ENCODE measurements at regions not wholly inside any gene's neighbourhood (a gene's known extent, or its start where the extent isn't known, plus 50 kb on each side); places are given as distances from the start of the nearest gene placed in this dataset.

- no peak for DNase-seq
Measured at GRCh38 chr11:134521452-134522289, 109.6 kb upstream of the B3GAT1 start.

GRCh38 chr11:134521001-134521400 is 109.0 kb upstream of the B3GAT1 start:
- DNase-seq, result no peak

- no peak for DNase-seq
Measured at GRCh38 chr11:134519788-134520187, 107.7 kb upstream of the B3GAT1 start.

GRCh38 chr11:134519390-134519750 is 107.3 kb upstream of the B3GAT1 start:
- DNase-seq, result no peak

DNA sequence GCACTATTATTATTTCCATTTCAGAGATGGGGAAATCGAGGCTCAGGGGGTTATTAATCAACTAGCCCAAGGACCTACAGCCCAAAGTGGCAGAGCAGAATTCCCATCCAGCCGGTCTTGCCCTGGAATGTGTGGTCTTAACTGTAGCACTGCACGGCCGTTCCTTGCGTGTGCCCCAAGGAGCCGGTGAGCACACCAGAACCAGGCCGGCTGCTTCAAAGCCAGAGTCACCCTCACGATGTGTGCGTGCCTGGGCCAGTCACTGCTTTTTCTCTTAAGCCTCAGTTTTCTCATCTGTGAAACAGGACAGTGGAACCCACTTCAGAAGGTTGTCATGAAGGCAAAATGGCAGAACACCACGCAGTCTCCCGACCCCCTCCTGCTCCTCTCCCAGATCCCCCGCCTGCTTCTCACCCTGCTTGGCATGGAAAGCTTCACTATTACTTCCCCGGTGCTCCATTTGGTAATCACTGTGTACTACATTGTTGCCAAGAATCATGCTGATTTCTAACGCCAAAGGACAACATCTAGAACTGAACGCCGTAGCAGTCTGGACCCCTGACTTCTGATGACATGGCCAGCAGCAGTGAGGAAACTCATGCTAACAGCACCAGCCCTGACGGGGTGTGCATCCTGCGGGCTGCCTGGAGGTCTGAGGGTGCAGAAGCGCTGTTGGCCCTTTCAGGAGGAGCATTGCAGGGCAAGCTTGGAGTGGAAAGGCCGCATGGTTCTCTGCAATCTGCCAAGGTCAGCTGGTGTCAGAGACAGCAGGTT is 106.8 kb upstream of the B3GAT1 start:
- DNase-seq, result no peak

- DNase-seq, result peak; percentile 51
Measured at GRCh38 chr11:134517621-134518293, 105.7 kb upstream of the B3GAT1 start.

- DNase-seq, result no peak
Measured at GRCh38 chr11:134517115-134517514, 105.1 kb upstream of the B3GAT1 start.

- DNase-seq, result peak; percentile 70
Measured at GRCh38 chr11:134516529-134516928, 104.5 kb upstream of the B3GAT1 start.

DNA sequence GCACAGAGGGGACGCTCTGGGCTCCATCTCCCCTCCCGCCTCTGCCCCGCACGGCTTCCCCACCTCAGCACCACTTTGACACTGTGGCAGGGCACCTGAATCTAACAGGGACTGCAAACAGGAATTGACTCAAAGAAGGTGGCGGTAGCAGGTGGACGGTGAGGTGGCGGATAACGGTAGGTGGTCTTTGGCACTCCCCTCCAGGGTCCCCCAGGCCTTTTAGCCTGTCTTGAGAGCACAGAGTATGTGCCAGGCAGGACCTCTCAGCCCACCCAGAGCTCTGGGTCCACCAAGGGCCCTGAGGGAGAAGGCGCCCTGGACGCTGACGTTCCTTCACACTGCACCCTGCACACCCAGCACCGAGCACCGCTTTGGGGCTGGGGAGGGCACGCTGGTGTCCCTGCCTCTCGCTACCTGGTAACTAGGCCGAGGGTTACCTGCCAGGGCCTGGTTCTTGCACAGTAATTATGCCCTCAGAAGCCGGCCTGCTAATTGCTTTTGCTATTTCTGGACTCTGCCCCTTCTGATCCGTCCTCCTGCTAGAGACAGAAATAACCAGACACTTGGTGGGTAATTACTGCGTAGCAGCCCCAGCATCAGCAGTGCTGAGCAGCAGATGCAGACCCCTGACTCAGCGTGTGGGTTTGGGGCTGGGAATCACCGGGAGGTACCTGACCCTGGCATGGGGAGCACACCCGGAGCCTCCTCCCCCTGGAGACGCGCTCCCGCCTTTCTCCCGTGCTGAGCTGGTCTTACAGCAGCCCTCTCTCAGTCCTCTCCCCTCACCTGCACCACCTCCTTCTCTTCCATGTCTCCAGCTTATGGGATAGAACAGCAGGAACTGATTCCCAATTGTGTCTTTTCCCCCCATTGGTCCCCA is 103.3 kb upstream of the B3GAT1 start:
- no peak for DNase-seq

DNA sequence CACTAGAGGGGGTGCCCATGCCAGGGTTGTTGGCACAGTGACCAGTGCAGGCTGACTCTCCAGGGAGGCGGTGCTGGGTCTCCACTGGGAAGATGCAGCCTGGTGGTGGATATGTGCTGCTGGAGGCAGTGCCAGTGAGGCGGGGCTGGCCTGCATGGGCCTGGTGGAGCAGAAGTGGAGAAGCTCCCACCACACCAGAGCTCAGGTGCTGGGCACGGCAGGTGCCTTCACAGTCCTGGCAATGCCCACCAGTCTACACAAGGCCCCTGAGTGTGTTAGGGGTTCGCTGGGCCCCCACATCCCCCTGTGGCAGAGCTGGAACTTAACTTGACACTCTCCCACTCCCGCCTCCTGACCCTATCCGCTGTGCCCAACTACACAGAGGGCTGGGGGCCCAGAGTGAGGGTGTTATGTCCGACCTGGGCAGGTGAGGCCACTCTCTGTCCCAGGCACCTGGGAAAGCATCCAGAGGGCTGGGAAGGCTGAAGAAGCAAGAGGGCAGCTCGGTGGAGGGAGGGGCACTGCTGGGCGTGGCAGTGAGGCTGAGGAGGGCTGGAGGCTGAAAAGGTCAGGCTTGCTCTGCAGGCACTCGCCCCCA is 102.4 kb upstream of the B3GAT1 start:
- DNase-seq, result no peak

GRCh38 chr11:134513585-134514120 is 101.6 kb upstream of the B3GAT1 start:
- DNase-seq, result peak; percentile 10

DNA sequence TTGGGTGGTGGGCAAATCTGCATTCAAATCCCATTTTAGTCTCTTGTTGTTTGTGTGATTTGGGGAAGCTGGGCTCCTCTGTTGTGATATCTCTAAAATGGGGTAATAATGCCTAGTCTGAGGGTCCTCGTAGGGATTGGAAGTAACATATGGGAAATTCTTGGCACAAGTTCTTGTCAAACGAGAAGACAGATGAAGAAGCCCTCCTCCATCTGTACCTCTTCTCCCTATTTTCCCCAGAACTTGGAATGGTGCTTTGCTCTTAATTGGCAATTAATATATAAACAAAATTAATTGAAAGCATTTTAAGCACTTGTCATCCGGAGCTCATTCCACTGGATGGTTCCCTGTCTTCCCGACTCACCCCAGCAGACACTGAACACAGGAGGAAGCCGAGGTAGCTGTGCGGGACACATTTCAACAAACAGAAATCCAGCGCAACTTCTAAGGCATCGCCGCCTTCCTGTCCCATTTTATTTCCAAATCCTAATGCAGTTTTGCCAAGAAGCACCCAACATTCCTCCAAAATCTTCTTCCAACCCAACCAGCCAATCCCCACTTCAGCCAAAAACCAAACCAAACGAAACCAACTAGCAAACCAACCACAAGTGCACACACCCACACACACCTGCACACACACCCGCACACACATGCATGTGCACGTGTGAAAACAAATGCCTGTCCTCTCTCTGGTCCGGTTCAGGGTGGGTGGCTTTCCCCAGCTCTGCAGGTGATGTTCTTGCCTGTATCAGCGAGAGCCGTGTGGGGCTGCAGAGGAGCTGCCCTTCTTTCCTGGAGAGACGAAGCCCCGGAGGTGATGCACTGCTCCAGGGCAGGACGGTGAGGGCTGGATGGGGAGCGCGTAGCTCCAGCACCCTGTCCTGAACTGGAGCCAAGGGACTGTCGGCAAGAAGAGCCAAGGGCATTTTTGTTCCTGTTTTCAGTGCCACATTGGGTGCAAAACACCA is 100.8 kb upstream of the B3GAT1 start:
- DNase-seq, result no peak

DNA sequence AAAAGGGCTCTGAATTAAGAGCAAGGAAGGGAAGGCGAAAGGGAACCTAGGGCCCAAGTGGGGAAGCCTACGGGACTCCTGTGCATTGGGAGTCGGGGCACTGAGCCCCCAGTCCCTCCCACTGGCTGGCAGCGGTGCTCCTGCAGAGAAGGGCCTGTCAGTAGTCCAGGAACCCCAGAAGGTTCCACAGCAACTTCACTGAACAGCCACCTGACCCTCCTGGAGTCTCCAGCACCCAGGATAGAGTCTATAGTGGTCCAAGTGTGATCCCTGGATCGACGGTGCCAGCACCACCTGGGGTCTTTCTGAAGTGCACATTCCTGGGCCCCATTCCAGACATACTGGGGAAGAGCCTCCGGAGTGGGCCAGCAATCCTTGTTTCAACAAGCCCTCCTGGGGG is 100.0 kb upstream of the B3GAT1 start:
- no peak for DNase-seq

GRCh38 chr11:134511255-134511654 is 99.2 kb upstream of the B3GAT1 start:
- DNase-seq, result no peak

- no peak for DNase-seq
Measured at GRCh38 chr11:134510233-134511040, 98.4 kb upstream of the B3GAT1 start.

DNA sequence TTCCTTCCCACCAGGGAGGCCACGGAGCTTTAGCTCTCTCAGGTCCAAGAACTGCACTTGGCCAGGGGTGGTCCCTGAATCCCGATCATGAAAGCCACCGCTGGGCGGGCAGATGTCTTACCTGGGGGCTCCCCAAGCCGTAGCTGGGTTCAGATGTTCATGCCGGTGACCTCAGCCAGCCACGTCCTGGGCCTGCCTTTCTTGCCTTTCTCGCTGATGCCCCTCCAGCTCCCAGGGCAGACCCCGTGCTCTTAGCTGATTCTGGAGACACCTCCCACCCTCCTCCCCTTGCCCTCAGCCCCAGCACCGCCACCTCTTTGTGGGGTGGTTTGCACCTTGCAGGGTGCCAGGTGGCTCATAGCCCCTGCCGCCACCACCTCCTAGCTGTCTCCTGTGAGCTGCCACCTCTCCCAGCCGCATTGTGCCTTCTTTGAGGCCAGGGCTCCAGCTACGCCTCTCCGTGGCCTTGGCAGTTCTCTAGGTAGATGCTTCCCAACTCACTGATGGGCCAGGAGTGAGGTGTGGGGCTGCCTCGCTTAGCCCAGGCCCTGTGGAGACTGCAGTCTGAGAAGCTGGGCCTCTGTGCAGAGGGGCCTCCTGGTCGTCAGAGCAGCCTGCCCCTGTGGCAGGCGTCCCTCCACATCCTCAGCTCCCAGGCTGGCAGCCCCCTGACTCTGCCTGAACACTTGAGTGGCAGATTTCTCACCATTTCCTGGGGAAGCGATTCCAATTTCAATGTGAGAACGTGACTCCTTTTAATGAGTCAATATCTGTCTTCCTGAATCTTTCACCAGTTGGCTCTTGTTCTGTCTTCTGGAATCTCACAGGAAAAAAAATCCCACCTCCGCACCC is 97.6 kb upstream of the B3GAT1 start:
- DNase-seq, result no peak

DNA sequence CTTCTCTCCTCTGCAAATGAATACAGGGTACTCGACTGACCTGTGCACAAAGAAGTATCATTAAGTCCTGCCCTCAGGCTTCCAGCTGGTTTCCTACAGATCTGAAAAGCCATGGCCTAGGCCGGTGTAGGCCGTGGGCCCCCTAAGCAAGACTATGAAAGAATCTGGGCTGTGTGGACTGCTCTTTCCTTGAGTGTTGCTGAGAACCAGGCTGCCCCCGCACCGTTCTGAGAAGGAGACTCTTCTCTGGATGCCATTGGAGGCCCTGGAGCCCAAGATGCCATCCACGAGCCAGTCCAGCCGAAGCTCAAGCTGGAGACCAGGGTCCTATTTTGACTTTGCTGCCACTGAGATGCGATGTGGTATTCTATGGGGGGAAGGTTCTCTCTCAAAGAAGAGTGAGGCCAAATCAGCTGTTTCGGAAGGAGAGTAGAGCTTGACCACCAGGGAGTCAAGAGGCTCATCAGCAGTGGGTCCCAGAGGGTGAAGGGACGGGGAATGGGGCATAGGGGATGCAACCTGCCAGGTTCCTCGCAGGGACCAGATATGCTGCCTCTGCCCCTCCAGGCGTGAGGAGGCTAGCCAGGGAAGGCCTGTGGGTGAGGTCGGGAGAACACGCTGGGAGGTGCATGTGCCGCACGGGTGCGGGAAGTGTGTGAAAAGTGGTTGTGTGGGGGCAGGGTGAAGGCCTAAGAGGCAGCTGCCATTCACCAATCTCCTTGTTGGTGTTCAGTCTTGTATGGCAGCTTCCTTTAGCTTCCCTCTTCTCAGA is 96.4 kb upstream of the B3GAT1 start:
- DNase-seq, result no peak

DNA sequence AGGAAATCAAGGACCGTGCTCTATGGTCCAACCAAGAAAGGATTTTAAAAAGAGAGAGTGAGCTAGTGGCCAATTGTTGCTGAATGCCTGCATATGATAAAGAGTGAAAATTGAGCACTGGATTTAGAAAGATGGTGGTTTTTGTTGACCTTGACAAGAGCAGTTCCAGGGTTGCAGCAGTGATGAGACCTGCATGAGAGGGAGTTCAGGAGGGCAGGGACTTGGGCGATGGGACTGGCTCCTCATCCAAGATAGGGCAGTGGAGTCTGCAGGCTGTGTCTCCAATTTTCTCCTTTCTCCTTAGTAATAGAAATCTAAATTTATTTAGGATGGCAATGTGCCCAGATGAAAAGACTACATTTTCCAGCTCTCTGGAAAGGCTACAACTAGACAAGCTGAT is 94.0 kb upstream of the B3GAT1 start:
- DNase-seq, result no peak

Measured in NCI-H345 (cell line).